ENCODE measurements at regions not wholly inside any gene's neighbourhood (a gene's known extent, or its start where the extent isn't known, plus 50 kb on each side); places are given as distances from the start of the nearest gene placed in this dataset.

DNA sequence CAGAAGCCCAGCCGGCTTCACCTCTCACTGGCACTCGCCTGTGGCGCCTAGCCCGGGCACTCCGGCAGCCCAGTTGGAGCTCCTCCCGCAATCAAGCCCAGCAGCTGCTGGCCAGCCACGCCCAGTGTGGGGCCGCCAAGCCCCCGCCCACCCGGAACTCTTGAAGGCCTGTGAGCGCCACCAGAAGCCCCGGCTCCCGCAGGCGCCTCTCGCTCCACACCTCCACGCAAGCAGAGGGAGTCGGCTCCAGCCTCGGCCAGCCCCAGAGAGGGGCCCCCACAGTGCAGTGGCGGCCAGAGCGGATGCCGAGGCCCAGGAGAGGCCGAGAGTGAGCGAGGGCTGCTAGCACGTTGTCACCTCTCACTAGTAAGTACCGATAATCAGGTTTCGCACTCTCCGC is 240.7 kb downstream of the TFEC start:
- TF ChIP-seq, protein P1, sequence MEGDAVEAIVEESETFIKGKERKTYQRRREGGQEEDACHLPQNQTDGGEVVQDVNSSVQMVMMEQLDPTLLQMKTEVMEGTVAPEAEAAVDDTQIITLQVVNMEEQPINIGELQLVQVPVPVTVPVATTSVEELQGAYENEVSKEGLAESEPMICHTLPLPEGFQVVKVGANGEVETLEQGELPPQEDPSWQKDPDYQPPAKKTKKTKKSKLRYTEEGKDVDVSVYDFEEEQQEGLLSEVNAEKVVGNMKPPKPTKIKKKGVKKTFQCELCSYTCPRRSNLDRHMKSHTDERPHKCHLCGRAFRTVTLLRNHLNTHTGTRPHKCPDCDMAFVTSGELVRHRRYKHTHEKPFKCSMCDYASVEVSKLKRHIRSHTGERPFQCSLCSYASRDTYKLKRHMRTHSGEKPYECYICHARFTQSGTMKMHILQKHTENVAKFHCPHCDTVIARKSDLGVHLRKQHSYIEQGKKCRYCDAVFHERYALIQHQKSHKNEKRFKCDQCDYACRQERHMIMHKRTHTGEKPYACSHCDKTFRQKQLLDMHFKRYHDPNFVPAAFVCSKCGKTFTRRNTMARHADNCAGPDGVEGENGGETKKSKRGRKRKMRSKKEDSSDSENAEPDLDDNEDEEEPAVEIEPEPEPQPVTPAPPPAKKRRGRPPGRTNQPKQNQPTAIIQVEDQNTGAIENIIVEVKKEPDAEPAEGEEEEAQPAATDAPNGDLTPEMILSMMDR (conservative IDR thresholded peaks at IDR 0.05; ENCODE audit: low read depth, low read length), result no peak
- TF ChIP-seq POLR2A (IDR thresholded peaks at IDR 0.05; ENCODE audit: low read depth, low read length) (no peak), RAD21 (IDR thresholded peaks at IDR 0.05; ENCODE audit: low read length) (no peak), CEBPB (IDR thresholded peaks at IDR 0.05; ENCODE audit: low read depth, low read length) (no peak), RCOR1 (IDR thresholded peaks at IDR 0.05; ENCODE audit: insufficient replicate concordance, low read length) (no peak), SMC3 (IDR thresholded peaks at IDR 0.05; ENCODE audit: low read depth, low read length) (no peak), MAFK (IDR thresholded peaks at IDR 0.05; ENCODE audit: low read depth, low read length) (no peak), RFX5 (IDR thresholded peaks at IDR 0.05; ENCODE audit: low read depth, low read length) (no peak)
- TF ChIP-seq, protein P2, sequence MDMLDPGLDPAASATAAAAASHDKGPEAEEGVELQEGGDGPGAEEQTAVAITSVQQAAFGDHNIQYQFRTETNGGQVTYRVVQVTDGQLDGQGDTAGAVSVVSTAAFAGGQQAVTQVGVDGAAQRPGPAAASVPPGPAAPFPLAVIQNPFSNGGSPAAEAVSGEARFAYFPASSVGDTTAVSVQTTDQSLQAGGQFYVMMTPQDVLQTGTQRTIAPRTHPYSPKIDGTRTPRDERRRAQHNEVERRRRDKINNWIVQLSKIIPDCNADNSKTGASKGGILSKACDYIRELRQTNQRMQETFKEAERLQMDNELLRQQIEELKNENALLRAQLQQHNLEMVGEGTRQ (IDR thresholded peaks at IDR 0.05; ENCODE audit: low read depth, low read length), result no peak
- TF ChIP-seq, protein P3, sequence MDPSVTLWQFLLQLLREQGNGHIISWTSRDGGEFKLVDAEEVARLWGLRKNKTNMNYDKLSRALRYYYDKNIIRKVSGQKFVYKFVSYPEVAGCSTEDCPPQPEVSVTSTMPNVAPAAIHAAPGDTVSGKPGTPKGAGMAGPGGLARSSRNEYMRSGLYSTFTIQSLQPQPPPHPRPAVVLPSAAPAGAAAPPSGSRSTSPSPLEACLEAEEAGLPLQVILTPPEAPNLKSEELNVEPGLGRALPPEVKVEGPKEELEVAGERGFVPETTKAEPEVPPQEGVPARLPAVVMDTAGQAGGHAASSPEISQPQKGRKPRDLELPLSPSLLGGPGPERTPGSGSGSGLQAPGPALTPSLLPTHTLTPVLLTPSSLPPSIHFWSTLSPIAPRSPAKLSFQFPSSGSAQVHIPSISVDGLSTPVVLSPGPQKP (IDR thresholded peaks at IDR 0.05; ENCODE audit: borderline replicate concordance, low read depth, low read length), result no peak
